HCT116 (cell line): ENCODE measurements at regions not wholly inside any gene's neighbourhood (a gene's known extent, or its start where the extent isn't known, plus 50 kb on each side); places are given as distances from the start of the nearest gene placed in this dataset.

Source experiments
- ATAC-seq: fragments of 200-7000 bp; cut with Tn5 transposase; 2 replicates; pipeline ENCODE4 v1.9.1; 2020; ENCODE audit warnings: mild to moderate bottlenecking, moderate library complexity
- BruUV-seq: library from RNA; stranded (reverse); fragments of 400-500 nt; replicated peaks from 2 replicates; lab custom pipeline; 2021; lab: Mats Ljungman, UMichigan
- CTCF ChIA-PET: fragments of 300-600 bp; sonication (Branson Sonifier 250); formaldehyde crosslinking; loops from one replicate; lab custom pipeline; 2021; ENCODE audit warnings: antibody characterized with exemption; lab: Charles Lee
- POLR2A ChIA-PET: fragments of 300-600, 350-600 bp; sonication (Branson Sonifier 250); formaldehyde crosslinking; loops from one replicate; lab custom pipeline; 2021; ENCODE audit warnings: antibody characterized with exemption; lab: Charles Lee
- RAD21 ChIA-PET, 2 experiments: fragments of 300-600 bp; sonication (Branson Sonifier 250); formaldehyde crosslinking; loops; one replicate each; lab custom pipeline; 2023; ENCODE audit warnings: low total read pairs in 2 of 2; ENCODE audit not compliant: uncharacterized antibody in 2 of 2, unreplicated experiment in 2 of 2, low non-redundant PET in 1 of 2; lab: Charles Lee
- DNase-seq: peaks from one replicate; pipeline ENCODE4 v3.0.0-alpha.2; 2010; ENCODE audit warnings: low read depth, low spot score
- H2AFZ ChIP-seq: fragments of 200-600 bp; shearing (Covaris generic), sonication (generic); 2 replicates; pipeline ENCODE4 v1.6.1; 2017; ENCODE audit warnings: low read depth, mixed run types, mixed read lengths, antibody characterized with exemption, low read length; ENCODE audit not compliant: poor library complexity, severe bottlenecking
- H3K27ac ChIP-seq: 2 replicates; pipeline ENCODE4 v1.5.1; 2012; ENCODE audit warnings: low read depth, low read length
- H3K27me3 ChIP-seq: fragments of 200-600 bp; sonication (generic); 2 replicates; pipeline ENCODE4 v1.6.1; 2016; ENCODE audit warnings: mixed run types, low read length, mixed read lengths; ENCODE audit not compliant: insufficient read depth
- H3K36me3 ChIP-seq, 2 experiments: fragments of 200-500 bp in 1 of 2; fragments of 200-600 bp in 1 of 2; sonication (Bioruptor generic) in 1 of 2; sonication (generic) in 1 of 2; 2 replicates each; pipeline versions ENCODE4 v1.5.1 to v1.6.1; 2014 to 2016; ENCODE audit warnings: low read length in 2 of 2, inconsistent platforms in 1 of 2, mixed read lengths in 1 of 2, mixed run types in 1 of 2; ENCODE audit not compliant: insufficient read depth in 2 of 2, control insufficient read depth in 1 of 2
- H3K4me1 ChIP-seq, 2 experiments: fragments of 200-600 bp in 1 of 2; sonication (generic) in 1 of 2; 2 replicates each; pipeline versions ENCODE4 v1.5.1 to v1.6.1; 2012 to 2017; ENCODE audit warnings: low read length in 2 of 2, inconsistent platforms in 1 of 2, mild to moderate bottlenecking in 1 of 2, mixed read lengths in 1 of 2, mixed run types in 1 of 2, moderate library complexity in 1 of 2; ENCODE audit not compliant: insufficient read depth in 2 of 2, control insufficient read depth in 1 of 2
- H3K4me2 ChIP-seq: fragments of 200-600 bp; sonication (generic); 2 replicates; pipeline ENCODE4 v1.6.1; 2017; ENCODE audit warnings: mixed run types, low read length, mixed read lengths
- H3K4me3 ChIP-seq, 2 experiments: fragments of 200-600 bp in 1 of 2; sonication (generic) in 1 of 2; replicated peaks in 1 of 2; 2 replicates each; pipeline ENCODE4 v1.5.1; 2011 to 2016; ENCODE audit warnings: low read length in 2 of 2, control low read depth in 1 of 2, low read depth in 1 of 2, mild to moderate bottlenecking in 1 of 2, mixed read lengths in 1 of 2, mixed run types in 1 of 2
- H3K79me2 ChIP-seq: fragments of 200-600 bp; sonication (generic); 2 replicates; pipeline ENCODE4 v1.6.1; 2017; ENCODE audit warnings: mild to moderate bottlenecking, mixed run types, low read length, moderate library complexity, mixed read lengths; ENCODE audit not compliant: insufficient read depth
- H3K9ac ChIP-seq: fragments of 200-600 bp; sonication (generic); 2 replicates; pipeline ENCODE4 v1.6.1; 2016; ENCODE audit warnings: low read length, mixed read lengths
- H3K9me2 ChIP-seq: fragments of 200-600 bp; sonication (generic), shearing (Covaris generic); 2 replicates; pipeline ENCODE4 v1.6.1; 2017; ENCODE audit warnings: mixed run types, mild to moderate bottlenecking, moderate library complexity; ENCODE audit not compliant: insufficient read depth
- H3K9me3 ChIP-seq, 2 experiments: fragments of 200-500 bp in 1 of 2; fragments of 200-600 bp in 1 of 2; sonication (Bioruptor generic) in 1 of 2; sonication (generic) in 1 of 2; 2 replicates each; pipeline ENCODE4 v1.6.1; 2014 to 2017; ENCODE audit warnings: low read length in 2 of 2, mixed read lengths in 2 of 2, inconsistent platforms in 1 of 2, low read depth in 1 of 2, mild to moderate bottlenecking in 1 of 2, mixed run types in 1 of 2, moderate library complexity in 1 of 2; ENCODE audit not compliant: control insufficient read depth in 1 of 2, insufficient read depth in 1 of 2
- H4K20me1 ChIP-seq: fragments of 200-600 bp; sonication (generic), shearing (Covaris generic); 2 replicates; pipeline ENCODE4 v1.6.1; 2017; ENCODE audit warnings: mixed run types, mild to moderate bottlenecking, moderate library complexity; ENCODE audit not compliant: insufficient read depth
- CEBPB ChIP-seq: IDR thresholded peaks from 2 replicates; pipeline ENCODE4 v1.6.1; 2012; ENCODE audit warnings: low read depth
- POLR2AphosphoS5 ChIP-seq: IDR thresholded peaks from 2 replicates; pipeline ENCODE4 v1.6.1; 2011; ENCODE audit warnings: mild to moderate bottlenecking, low read depth, low read length, moderate library complexity
- ZFX ChIP-seq: fragments of 450-650 bp; IDR thresholded peaks from 2 replicates; pipeline ENCODE4 v1.6.1; 2017
- intact Hi-C: fragments of 100-400 bp; cut with micrococcal nuclease; formaldehyde crosslinking; loops from 2 replicates; pipeline ENCODE4 v1.10.0; 2022
- TF ChIP-seq, protein P1 (sequence below), 3 experiments: fragments of 200-600 bp in 1 of 3; sonication (generic) in 1 of 3; IDR thresholded peaks in 2 of 3; conservative IDR thresholded peaks in 1 of 3; 2 replicates each; pipeline ENCODE4 v1.5.1; 2012 to 2017; ENCODE audit warnings: low read depth in 2 of 3, low read length in 2 of 3, antibody characterized with exemption in 1 of 3, borderline replicate concordance in 1 of 3, control low read depth in 1 of 3, mild to moderate bottlenecking in 1 of 3, mixed read lengths in 1 of 3, mixed run types in 1 of 3, moderate library complexity in 1 of 3; ENCODE audit not compliant: insufficient read depth in 1 of 3
- TF ChIP-seq, protein P2 (sequence below): IDR thresholded peaks from 2 replicates; pipeline ENCODE4 v1.6.1; 2012
- TF ChIP-seq, protein P3 (sequence below): IDR thresholded peaks from 2 replicates; pipeline ENCODE4 v1.6.1; 2011; ENCODE audit warnings: mild to moderate bottlenecking, low read length, moderate library complexity; ENCODE audit not compliant: insufficient replicate concordance; ENCODE audit errors: extremely low read depth

DNA sequence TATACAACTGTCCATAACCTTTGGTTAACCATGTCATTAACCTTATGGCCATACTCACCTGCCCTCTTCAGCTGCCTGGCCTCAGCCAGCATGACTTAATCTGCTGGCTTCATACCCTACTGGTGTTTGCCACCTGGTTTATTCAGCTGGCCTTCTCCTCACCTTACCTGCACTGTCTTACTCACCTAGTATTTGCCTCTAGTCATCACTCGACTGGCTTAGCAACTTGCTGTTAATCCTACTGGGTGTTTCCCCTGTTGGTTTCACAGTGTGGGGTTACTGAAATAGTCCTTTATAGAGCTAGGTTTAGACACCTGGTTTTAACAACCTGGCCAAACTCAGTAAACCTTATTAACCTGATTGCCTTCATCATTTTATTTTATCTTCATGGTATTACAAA lies 96.4 kb downstream of the IL12A start:
- no peaks in the 10 kb centered on the region for H3K27me3 ChIP-seq
- DNase-seq, result no peak
- no peaks in the 10 kb centered on the region for H3K9me2 ChIP-seq
- no peak overlapping the region for H3K9ac ChIP-seq
- CTCF ChIA-PET, result no interaction called here
- H3K4me3 ChIP-seq, result no peak overlapping the region
- no peak overlapping the region for H2AFZ ChIP-seq
- RAD21 ChIA-PET, result no interaction called here
- H3K9me3 ChIP-seq, result no peaks in the 10 kb centered on the region; a peak in 1 of 4 replicates
- no peaks in the 10 kb centered on the region for H3K4me1 ChIP-seq
- TF ChIP-seq, protein P1, sequence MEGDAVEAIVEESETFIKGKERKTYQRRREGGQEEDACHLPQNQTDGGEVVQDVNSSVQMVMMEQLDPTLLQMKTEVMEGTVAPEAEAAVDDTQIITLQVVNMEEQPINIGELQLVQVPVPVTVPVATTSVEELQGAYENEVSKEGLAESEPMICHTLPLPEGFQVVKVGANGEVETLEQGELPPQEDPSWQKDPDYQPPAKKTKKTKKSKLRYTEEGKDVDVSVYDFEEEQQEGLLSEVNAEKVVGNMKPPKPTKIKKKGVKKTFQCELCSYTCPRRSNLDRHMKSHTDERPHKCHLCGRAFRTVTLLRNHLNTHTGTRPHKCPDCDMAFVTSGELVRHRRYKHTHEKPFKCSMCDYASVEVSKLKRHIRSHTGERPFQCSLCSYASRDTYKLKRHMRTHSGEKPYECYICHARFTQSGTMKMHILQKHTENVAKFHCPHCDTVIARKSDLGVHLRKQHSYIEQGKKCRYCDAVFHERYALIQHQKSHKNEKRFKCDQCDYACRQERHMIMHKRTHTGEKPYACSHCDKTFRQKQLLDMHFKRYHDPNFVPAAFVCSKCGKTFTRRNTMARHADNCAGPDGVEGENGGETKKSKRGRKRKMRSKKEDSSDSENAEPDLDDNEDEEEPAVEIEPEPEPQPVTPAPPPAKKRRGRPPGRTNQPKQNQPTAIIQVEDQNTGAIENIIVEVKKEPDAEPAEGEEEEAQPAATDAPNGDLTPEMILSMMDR (IDR thresholded peaks at IDR 0.05 in 2 of 3, conservative IDR thresholded peaks at IDR 0.05 in 1 of 3; ENCODE audit: borderline replicate concordance in 1 of 3, insufficient read depth in 1 of 3, low read depth in 2 of 3, low read length in 2 of 3), result no peak
- TF ChIP-seq, protein P2, sequence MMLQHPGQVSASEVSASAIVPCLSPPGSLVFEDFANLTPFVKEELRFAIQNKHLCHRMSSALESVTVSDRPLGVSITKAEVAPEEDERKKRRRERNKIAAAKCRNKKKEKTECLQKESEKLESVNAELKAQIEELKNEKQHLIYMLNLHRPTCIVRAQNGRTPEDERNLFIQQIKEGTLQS, result no peak
- TF ChIP-seq CEBPB (no peak), POLR2AphosphoS5 (no peak), ZFX (no peak)
- TF ChIP-seq, protein P3, sequence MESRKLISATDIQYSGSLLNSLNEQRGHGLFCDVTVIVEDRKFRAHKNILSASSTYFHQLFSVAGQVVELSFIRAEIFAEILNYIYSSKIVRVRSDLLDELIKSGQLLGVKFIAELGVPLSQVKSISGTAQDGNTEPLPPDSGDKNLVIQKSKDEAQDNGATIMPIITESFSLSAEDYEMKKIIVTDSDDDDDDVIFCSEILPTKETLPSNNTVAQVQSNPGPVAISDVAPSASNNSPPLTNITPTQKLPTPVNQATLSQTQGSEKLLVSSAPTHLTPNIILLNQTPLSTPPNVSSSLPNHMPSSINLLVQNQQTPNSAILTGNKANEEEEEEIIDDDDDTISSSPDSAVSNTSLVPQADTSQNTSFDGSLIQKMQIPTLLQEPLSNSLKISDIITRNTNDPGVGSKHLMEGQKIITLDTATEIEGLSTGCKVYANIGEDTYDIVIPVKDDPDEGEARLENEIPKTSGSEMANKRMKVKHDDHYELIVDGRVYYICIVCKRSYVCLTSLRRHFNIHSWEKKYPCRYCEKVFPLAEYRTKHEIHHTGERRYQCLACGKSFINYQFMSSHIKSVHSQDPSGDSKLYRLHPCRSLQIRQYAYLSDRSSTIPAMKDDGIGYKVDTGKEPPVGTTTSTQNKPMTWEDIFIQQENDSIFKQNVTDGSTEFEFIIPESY, result no peak
- no peak for ATAC-seq
- no peaks in the 10 kb centered on the region for H4K20me1 ChIP-seq
- H3K79me2 ChIP-seq, result no peaks in the 10 kb centered on the region
- intact Hi-C loops, result no loop called here
- H3K36me3 ChIP-seq, result no peaks in the 10 kb centered on the region
- H3K4me2 ChIP-seq, result no peak overlapping the region
- no peak overlapping the region for H3K27ac ChIP-seq
- no TSS peak for BruUV-seq
- POLR2A ChIA-PET, result no interaction called here
